Omental fat pad (tissue), 3 donors: ENCODE measurements at regions not wholly inside any gene's neighbourhood (a gene's known extent, or its start where the extent isn't known, plus 50 kb on each side); places are given as distances from the start of the nearest gene placed in this dataset.

Experiments used
- ATAC-seq: fragments of 150-250 bp; one replicate; pipeline ENCODE4 v1.9.1; 2016; ENCODE audit warnings: mild to moderate bottlenecking, moderate library complexity; ENCODE audit not compliant: low FRiP score
- DNase-seq: peaks from one replicate; pipeline ENCODE4 v3.0.0-alpha.2; 2019; ENCODE audit warnings: low spot score
- CTCF ChIP-seq, 3 donors: fragments of 450-650 bp; IDR thresholded peaks; one replicate each; pipeline ENCODE4 v1.5.1; 2016 to 2017; ENCODE audit warnings: antibody characterized with exemption in 3 of 3, mild to moderate bottlenecking in 3 of 3, moderate library complexity in 2 of 3

- DNase-seq, result no peak
- TF ChIP-seq CTCF (IDR thresholded peaks at IDR 0.05), result no peak
- no peak for ATAC-seq
These were observed 110.5 kb downstream of the CEBPB start for GRCh38 chr20:50301165-50301564.

GRCh38 chr20:50301712-50302111, 111.1 kb downstream of the CEBPB start:
- TF ChIP-seq CTCF (IDR thresholded peaks at IDR 0.05), result no peak
- DNase-seq, result no peak
- no peak for ATAC-seq

GRCh38 chr20:50302341-50303057, 111.9 kb downstream of the CEBPB start:
- no peak for DNase-seq
- no peak for TF ChIP-seq CTCF (IDR thresholded peaks at IDR 0.05)
- ATAC-seq, result no peak

- no peak for ATAC-seq
These were observed 113.2 kb downstream of the CEBPB start for GRCh38 chr20:50303573-50304500.

GRCh38 chr20:50304501-50304856, 113.8 kb downstream of the CEBPB start:
- no peak for TF ChIP-seq CTCF (IDR thresholded peaks at IDR 0.05)
- DNase-seq, result no peak
- ATAC-seq, result no peak

More at GRCh38 chr20:50303573-50304500, 113.2 kb downstream of the CEBPB start:
- no peak for TF ChIP-seq CTCF (IDR thresholded peaks at IDR 0.05)
- peak; percentile 86 for DNase-seq

- no peak for DNase-seq
- peak; percentile 31 for ATAC-seq
- no peak for TF ChIP-seq CTCF (IDR thresholded peaks at IDR 0.05)
These were observed 114.4 kb downstream of the CEBPB start for GRCh38 chr20:50304923-50305635.
